GM18861 (cell line): ENCODE measurements at regions not wholly inside any gene's neighbourhood (a gene's known extent, or its start where the extent isn't known, plus 50 kb on each side); places are given as distances from the start of the nearest gene placed in this dataset.

Experiments
- ATAC-seq: cut with Tn5 transposase; IDR thresholded peaks from one replicate; pipeline ENCODE4 v1.9.1; 2021; ENCODE audit not compliant: unreplicated experiment

GRCh38 chr3:160163229-160163878 lies 61.9 kb upstream of the C3orf80 start:
- ATAC-seq: no peak

GRCh38 chr3:160168246-160168645 lies 57.0 kb upstream of the C3orf80 start:
- ATAC-seq: no peak

GRCh38 chr3:160169139-160169976 lies 55.9 kb upstream of the C3orf80 start:
- ATAC-seq: no peak

- peak; percentile 47 for ATAC-seq
Measured at GRCh38 chr3:160170409-160171370, 54.5 kb upstream of the C3orf80 start.

- ATAC-seq: no peak
Measured at GRCh38 chr3:160171813-160172212, 53.4 kb upstream of the C3orf80 start.

- ATAC-seq: no peak
Measured at GRCh38 chr3:160174621-160175020, 50.6 kb upstream of the C3orf80 start.
